Fibroblast of villous mesenchyme (primary cell): ENCODE measurements at regions not wholly inside any gene's neighbourhood (a gene's known extent, or its start where the extent isn't known, plus 50 kb on each side); places are given as distances from the start of the nearest gene placed in this dataset.

Experiments used
- DNase-seq: peaks from one replicate; pipeline ENCODE4 v3.0.0-alpha.2; 2010; ENCODE audit warnings: low read depth
- H3K4me3 ChIP-seq: 2 replicates; pipeline ENCODE4 v1.5.1; 2011; ENCODE audit warnings: low read depth, mild to moderate bottlenecking, low read length
- CTCF ChIP-seq: IDR thresholded peaks from 2 replicates; pipeline ENCODE4 v1.5.1; 2012; ENCODE audit warnings: low read depth, mild to moderate bottlenecking, low read length; ENCODE audit not compliant: insufficient read depth

- no peak for TF ChIP-seq CTCF
- no peak overlapping the region for H3K4me3 ChIP-seq
- no peak for DNase-seq
These were observed 282.9 kb upstream of the ZPLD1 start for GRCh38 chr3:102151935-102152334.

DNA sequence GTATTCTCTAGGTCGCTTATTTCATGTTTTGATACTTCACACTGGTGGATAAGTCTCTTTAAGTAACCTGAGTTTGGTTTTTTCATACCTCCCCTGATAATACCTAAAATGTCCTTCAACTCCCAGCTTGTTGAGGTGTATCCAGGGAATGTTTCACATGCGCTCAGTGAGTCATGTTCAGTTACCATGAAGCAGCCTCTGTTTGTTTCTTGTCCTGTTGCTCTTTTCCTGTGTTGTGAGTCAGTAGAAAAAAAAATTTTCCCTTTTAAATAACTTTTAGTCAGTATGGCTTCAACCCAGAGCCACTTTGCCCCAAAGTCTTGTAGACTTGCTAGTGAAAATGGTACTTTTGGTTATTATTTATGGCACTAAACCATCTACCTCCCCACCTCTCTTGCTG is 278.4 kb upstream of the ZPLD1 start:
- peak; percentile 79 for DNase-seq
- TF ChIP-seq CTCF = no peak
- H3K4me3 ChIP-seq = no peak overlapping the region

GRCh38 chr3:102158080-102158740 is 276.6 kb upstream of the ZPLD1 start:
- no peak for TF ChIP-seq CTCF
- H3K4me3 ChIP-seq = no peak overlapping the region
- peak; percentile 23 for DNase-seq

DNA sequence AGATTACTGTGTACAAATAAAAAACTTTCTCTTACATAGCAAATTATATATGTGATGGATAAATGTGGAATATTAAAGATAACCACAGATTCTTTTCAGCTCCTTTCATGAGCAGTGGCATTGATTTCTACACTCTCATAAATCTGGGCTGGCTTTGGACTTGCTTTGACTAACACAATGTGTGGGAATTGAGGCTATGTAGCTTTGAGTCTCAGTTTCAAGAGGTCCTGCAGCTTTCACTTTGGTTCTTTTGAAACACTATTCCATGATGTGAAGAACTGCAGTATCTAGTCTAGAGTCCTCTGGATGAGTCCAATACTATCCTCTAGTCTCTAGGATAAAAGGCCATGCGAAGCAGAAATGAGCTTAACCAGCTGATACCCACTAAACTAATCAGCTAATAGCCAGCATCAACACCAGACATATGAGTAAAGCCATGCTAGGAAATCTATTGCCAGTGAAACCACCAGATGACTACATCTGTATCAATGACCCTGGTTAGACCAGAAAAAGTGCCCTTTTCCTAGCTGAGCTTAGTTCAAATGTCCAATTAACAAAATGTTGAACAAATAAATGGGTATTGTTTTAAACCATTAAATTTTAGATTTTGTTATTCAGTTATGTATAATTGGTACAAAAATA is 274.9 kb upstream of the ZPLD1 start:
- H3K4me3 ChIP-seq = no peak overlapping the region
- TF ChIP-seq CTCF = no peak
- DNase-seq = no peak

- TF ChIP-seq CTCF = no peak
- DNase-seq = no peak
- H3K4me3 ChIP-seq = no peak overlapping the region
These were observed 273.3 kb upstream of the ZPLD1 start for GRCh38 chr3:102161384-102162006.

GRCh38 chr3:102162251-102162650 is 272.6 kb upstream of the ZPLD1 start:
- no peak for DNase-seq
- no peak overlapping the region for H3K4me3 ChIP-seq
- TF ChIP-seq CTCF = no peak
